HCT116 (cell line): ENCODE measurements at regions not wholly inside any gene's neighbourhood (a gene's known extent, or its start where the extent isn't known, plus 50 kb on each side); places are given as distances from the start of the nearest gene placed in this dataset.

ENCODE experiments used
- ATAC-seq: fragments of 200-7000 bp; cut with Tn5 transposase; 2 replicates; pipeline ENCODE4 v1.9.1; 2020; ENCODE audit warnings: mild to moderate bottlenecking, moderate library complexity
- BruUV-seq: library from RNA; stranded (reverse); fragments of 400-500 nt; replicated peaks from 2 replicates; lab custom pipeline; 2021; lab: Mats Ljungman, UMichigan
- CTCF ChIA-PET: fragments of 300-600 bp; sonication (Branson Sonifier 250); formaldehyde crosslinking; loops from one replicate; lab custom pipeline; 2021; ENCODE audit warnings: antibody characterized with exemption; lab: Charles Lee
- POLR2A ChIA-PET: fragments of 300-600, 350-600 bp; sonication (Branson Sonifier 250); formaldehyde crosslinking; loops from one replicate; lab custom pipeline; 2021; ENCODE audit warnings: antibody characterized with exemption; lab: Charles Lee
- RAD21 ChIA-PET, 2 experiments: fragments of 300-600 bp; sonication (Branson Sonifier 250); formaldehyde crosslinking; loops; one replicate each; lab custom pipeline; 2023; ENCODE audit warnings: low total read pairs in 2 of 2; ENCODE audit not compliant: uncharacterized antibody in 2 of 2, unreplicated experiment in 2 of 2, low non-redundant PET in 1 of 2; lab: Charles Lee
- DNase-seq: peaks from one replicate; pipeline ENCODE4 v3.0.0-alpha.2; 2010; ENCODE audit warnings: low read depth, low spot score
- H2AFZ ChIP-seq: fragments of 200-600 bp; shearing (Covaris generic), sonication (generic); 2 replicates; pipeline ENCODE4 v1.6.1; 2017; ENCODE audit warnings: low read depth, mixed run types, mixed read lengths, antibody characterized with exemption, low read length; ENCODE audit not compliant: poor library complexity, severe bottlenecking
- H3K27ac ChIP-seq: 2 replicates; pipeline ENCODE4 v1.5.1; 2012; ENCODE audit warnings: low read depth, low read length
- H3K27me3 ChIP-seq: fragments of 200-600 bp; sonication (generic); 2 replicates; pipeline ENCODE4 v1.6.1; 2016; ENCODE audit warnings: mixed run types, low read length, mixed read lengths; ENCODE audit not compliant: insufficient read depth
- H3K36me3 ChIP-seq, 2 experiments: fragments of 200-500 bp in 1 of 2; fragments of 200-600 bp in 1 of 2; sonication (Bioruptor generic) in 1 of 2; sonication (generic) in 1 of 2; 2 replicates each; pipeline versions ENCODE4 v1.5.1 to v1.6.1; 2014 to 2016; ENCODE audit warnings: low read length in 2 of 2, inconsistent platforms in 1 of 2, mixed read lengths in 1 of 2, mixed run types in 1 of 2; ENCODE audit not compliant: insufficient read depth in 2 of 2, control insufficient read depth in 1 of 2
- H3K4me1 ChIP-seq, 2 experiments: fragments of 200-600 bp in 1 of 2; sonication (generic) in 1 of 2; 2 replicates each; pipeline versions ENCODE4 v1.5.1 to v1.6.1; 2012 to 2017; ENCODE audit warnings: low read length in 2 of 2, inconsistent platforms in 1 of 2, mild to moderate bottlenecking in 1 of 2, mixed read lengths in 1 of 2, mixed run types in 1 of 2, moderate library complexity in 1 of 2; ENCODE audit not compliant: insufficient read depth in 2 of 2, control insufficient read depth in 1 of 2
- H3K4me2 ChIP-seq: fragments of 200-600 bp; sonication (generic); 2 replicates; pipeline ENCODE4 v1.6.1; 2017; ENCODE audit warnings: mixed run types, low read length, mixed read lengths
- H3K4me3 ChIP-seq, 2 experiments: fragments of 200-600 bp in 1 of 2; sonication (generic) in 1 of 2; replicated peaks in 1 of 2; 2 replicates each; pipeline ENCODE4 v1.5.1; 2011 to 2016; ENCODE audit warnings: low read length in 2 of 2, control low read depth in 1 of 2, low read depth in 1 of 2, mild to moderate bottlenecking in 1 of 2, mixed read lengths in 1 of 2, mixed run types in 1 of 2
- H3K79me2 ChIP-seq: fragments of 200-600 bp; sonication (generic); 2 replicates; pipeline ENCODE4 v1.6.1; 2017; ENCODE audit warnings: mild to moderate bottlenecking, mixed run types, low read length, moderate library complexity, mixed read lengths; ENCODE audit not compliant: insufficient read depth
- H3K9ac ChIP-seq: fragments of 200-600 bp; sonication (generic); 2 replicates; pipeline ENCODE4 v1.6.1; 2016; ENCODE audit warnings: low read length, mixed read lengths
- H3K9me2 ChIP-seq: fragments of 200-600 bp; sonication (generic), shearing (Covaris generic); 2 replicates; pipeline ENCODE4 v1.6.1; 2017; ENCODE audit warnings: mixed run types, mild to moderate bottlenecking, moderate library complexity; ENCODE audit not compliant: insufficient read depth
- H3K9me3 ChIP-seq, 2 experiments: fragments of 200-500 bp in 1 of 2; fragments of 200-600 bp in 1 of 2; sonication (Bioruptor generic) in 1 of 2; sonication (generic) in 1 of 2; 2 replicates each; pipeline ENCODE4 v1.6.1; 2014 to 2017; ENCODE audit warnings: low read length in 2 of 2, mixed read lengths in 2 of 2, inconsistent platforms in 1 of 2, low read depth in 1 of 2, mild to moderate bottlenecking in 1 of 2, mixed run types in 1 of 2, moderate library complexity in 1 of 2; ENCODE audit not compliant: control insufficient read depth in 1 of 2, insufficient read depth in 1 of 2
- H4K20me1 ChIP-seq: fragments of 200-600 bp; sonication (generic), shearing (Covaris generic); 2 replicates; pipeline ENCODE4 v1.6.1; 2017; ENCODE audit warnings: mixed run types, mild to moderate bottlenecking, moderate library complexity; ENCODE audit not compliant: insufficient read depth
- CEBPB ChIP-seq: IDR thresholded peaks from 2 replicates; pipeline ENCODE4 v1.6.1; 2012; ENCODE audit warnings: low read depth
- ELF1 ChIP-seq: IDR thresholded peaks from 2 replicates; pipeline ENCODE4 v1.6.1; 2012; ENCODE audit warnings: low read depth, borderline replicate concordance
- EZH2 ChIP-seq: fragments of 200-600 bp; sonication (generic); IDR thresholded peaks from 2 replicates; pipeline ENCODE4 v1.6.1; 2017; ENCODE audit warnings: antibody characterized with exemption, mixed run types
- FOSL1 ChIP-seq: IDR thresholded peaks from 2 replicates; pipeline ENCODE4 v1.6.1; 2012; ENCODE audit warnings: low read depth
- POLR2A ChIP-seq: IDR thresholded peaks from 2 replicates; pipeline ENCODE4 v1.7.0; 2011; ENCODE audit warnings: borderline replicate concordance; ENCODE audit not compliant: insufficient read depth, insufficient read length; ENCODE audit errors: extremely low read depth
- SRF ChIP-seq: IDR thresholded peaks from 2 replicates; pipeline ENCODE4 v1.6.1; 2012; ENCODE audit warnings: low read depth
- TCF7L2 ChIP-seq: IDR thresholded peaks from 2 replicates; pipeline ENCODE4 v1.7.0; 2011; ENCODE audit warnings: borderline replicate concordance, inconsistent platforms; ENCODE audit not compliant: insufficient read depth, insufficient read length; ENCODE audit errors: extremely low read depth
- YY1 ChIP-seq: IDR thresholded peaks from 2 replicates; pipeline ENCODE4 v1.6.1; 2011; ENCODE audit warnings: low read length, low read depth, moderate library complexity, mild to moderate bottlenecking; ENCODE audit not compliant: insufficient replicate concordance; ENCODE audit errors: extremely low read depth
- ZFX ChIP-seq: fragments of 450-650 bp; IDR thresholded peaks from 2 replicates; pipeline ENCODE4 v1.6.1; 2017
- ZNF274 ChIP-seq: fragments of 200-500 bp; sonication (Bioruptor generic); IDR thresholded peaks from 2 replicates; pipeline ENCODE4 v1.6.1; 2014; ENCODE audit warnings: mild to moderate bottlenecking, low read depth, low read length, inconsistent platforms
- intact Hi-C: fragments of 100-400 bp; cut with micrococcal nuclease; formaldehyde crosslinking; loops from 2 replicates; pipeline ENCODE4 v1.10.0; 2022
- TF ChIP-seq, protein P1 (sequence below): IDR thresholded peaks from 2 replicates; pipeline ENCODE4 v1.6.1; 2011; ENCODE audit warnings: mild to moderate bottlenecking, low read length, moderate library complexity; ENCODE audit not compliant: insufficient replicate concordance; ENCODE audit errors: extremely low read depth
- TF ChIP-seq, protein P2 (sequence below), 3 experiments: fragments of 200-600 bp in 1 of 3; sonication (generic) in 1 of 3; IDR thresholded peaks in 2 of 3; conservative IDR thresholded peaks in 1 of 3; 2 replicates each; pipeline ENCODE4 v1.5.1; 2012 to 2017; ENCODE audit warnings: low read depth in 2 of 3, low read length in 2 of 3, antibody characterized with exemption in 1 of 3, borderline replicate concordance in 1 of 3, control low read depth in 1 of 3, mild to moderate bottlenecking in 1 of 3, mixed read lengths in 1 of 3, mixed run types in 1 of 3, moderate library complexity in 1 of 3; ENCODE audit not compliant: insufficient read depth in 1 of 3
- TF ChIP-seq, protein P3 (sequence below): IDR thresholded peaks from 2 replicates; pipeline ENCODE4 v1.6.1; 2012

DNA sequence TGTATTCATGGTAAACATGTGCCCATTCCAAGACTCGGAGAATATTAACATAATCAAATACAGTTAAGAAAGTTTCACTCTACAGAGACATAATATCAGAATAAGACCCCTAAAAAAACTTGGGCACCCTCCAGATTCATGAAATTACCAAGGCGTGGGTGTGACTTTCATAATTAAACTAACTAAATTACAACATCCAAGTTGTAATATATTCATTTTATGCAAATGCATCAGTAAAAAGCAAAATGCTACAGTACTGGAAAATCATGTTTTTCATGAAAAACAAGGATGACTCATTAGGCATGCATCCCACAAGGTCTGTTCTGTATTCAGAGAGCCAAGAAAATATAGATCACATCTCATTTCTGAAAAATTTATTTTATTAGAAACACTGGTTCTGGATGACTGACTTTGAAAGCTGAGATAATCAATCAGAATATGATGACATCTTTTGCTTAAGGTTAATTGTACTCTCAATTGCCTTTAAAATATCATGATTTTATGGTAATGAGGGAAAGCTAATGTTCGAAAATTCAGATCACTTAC lies 248.8 kb upstream of the SMIM30 start:
- Histone ChIP-seq H3K4me3 (no peak overlapping the region), H3K36me3 (no peaks in the 10 kb centered on the region), H2AFZ (no peak overlapping the region), H3K9ac (no peak overlapping the region), H3K9me3 (no peaks in the 10 kb centered on the region), H3K27ac (no peak overlapping the region), H3K27me3 (no peaks in the 10 kb centered on the region), H4K20me1 (no peaks in the 10 kb centered on the region), H3K9me2 (no peaks in the 10 kb centered on the region), H3K4me2 (no peak overlapping the region), H3K4me1 (no peaks in the 10 kb centered on the region), H3K79me2 (no peaks in the 10 kb centered on the region)
- TF ChIP-seq ZFX (no peak), ZNF274 (no peak), SRF (no peak), CEBPB (no peak), ELF1 (no peak), TCF7L2 (no peak)
- TF ChIP-seq, protein P1, sequence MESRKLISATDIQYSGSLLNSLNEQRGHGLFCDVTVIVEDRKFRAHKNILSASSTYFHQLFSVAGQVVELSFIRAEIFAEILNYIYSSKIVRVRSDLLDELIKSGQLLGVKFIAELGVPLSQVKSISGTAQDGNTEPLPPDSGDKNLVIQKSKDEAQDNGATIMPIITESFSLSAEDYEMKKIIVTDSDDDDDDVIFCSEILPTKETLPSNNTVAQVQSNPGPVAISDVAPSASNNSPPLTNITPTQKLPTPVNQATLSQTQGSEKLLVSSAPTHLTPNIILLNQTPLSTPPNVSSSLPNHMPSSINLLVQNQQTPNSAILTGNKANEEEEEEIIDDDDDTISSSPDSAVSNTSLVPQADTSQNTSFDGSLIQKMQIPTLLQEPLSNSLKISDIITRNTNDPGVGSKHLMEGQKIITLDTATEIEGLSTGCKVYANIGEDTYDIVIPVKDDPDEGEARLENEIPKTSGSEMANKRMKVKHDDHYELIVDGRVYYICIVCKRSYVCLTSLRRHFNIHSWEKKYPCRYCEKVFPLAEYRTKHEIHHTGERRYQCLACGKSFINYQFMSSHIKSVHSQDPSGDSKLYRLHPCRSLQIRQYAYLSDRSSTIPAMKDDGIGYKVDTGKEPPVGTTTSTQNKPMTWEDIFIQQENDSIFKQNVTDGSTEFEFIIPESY, result no peak
- ATAC-seq, result no peak
- no peak for DNase-seq
- no TSS peak for BruUV-seq
- ChIA-PET POLR2A (no interaction called here), RAD21 (no interaction called here), CTCF (no interaction called here)
- intact Hi-C loops, result no loop called here

DNA sequence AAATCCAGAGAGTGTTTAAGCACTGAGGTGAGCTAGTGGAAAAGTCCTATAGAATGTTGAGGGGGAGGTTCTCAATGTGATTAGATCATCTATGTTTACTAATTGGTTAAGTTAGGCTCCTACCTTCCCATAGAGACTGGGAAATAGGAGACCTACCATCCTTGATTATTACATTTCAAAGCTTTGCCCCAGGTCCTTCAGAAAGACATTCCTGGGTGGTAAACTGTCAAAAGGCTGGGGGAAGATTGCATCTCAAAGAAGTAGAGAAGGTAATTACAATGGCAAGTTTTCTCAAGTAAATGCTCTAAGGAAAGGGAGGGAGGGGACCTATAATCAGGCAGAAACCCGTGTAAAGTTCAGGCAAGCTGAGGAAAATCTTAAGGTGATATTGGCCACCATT lies 247.8 kb upstream of the SMIM30 start:
- Histone ChIP-seq H3K9me2 (no peaks in the 10 kb centered on the region), H3K9me3 (no peaks in the 10 kb centered on the region), H4K20me1 (no peaks in the 10 kb centered on the region), H3K27me3 (no peaks in the 10 kb centered on the region), H3K36me3 (no peaks in the 10 kb centered on the region), H3K9ac (no peak overlapping the region), H3K4me1 (no peaks in the 10 kb centered on the region), H3K27ac (no peak overlapping the region), H3K79me2 (no peaks in the 10 kb centered on the region), H3K4me2 (no peak overlapping the region), H3K4me3 (no peak overlapping the region), H2AFZ (no peak overlapping the region)
- ChIA-PET CTCF (no interaction called here), RAD21 (no interaction called here), POLR2A (no interaction called here)
- ATAC-seq, result no peak
- no peak for DNase-seq
- intact Hi-C loops, result no loop called here
- BruUV-seq, result no TSS peak
- no peak for TF ChIP-seq ZFX
- TF ChIP-seq, protein P2, sequence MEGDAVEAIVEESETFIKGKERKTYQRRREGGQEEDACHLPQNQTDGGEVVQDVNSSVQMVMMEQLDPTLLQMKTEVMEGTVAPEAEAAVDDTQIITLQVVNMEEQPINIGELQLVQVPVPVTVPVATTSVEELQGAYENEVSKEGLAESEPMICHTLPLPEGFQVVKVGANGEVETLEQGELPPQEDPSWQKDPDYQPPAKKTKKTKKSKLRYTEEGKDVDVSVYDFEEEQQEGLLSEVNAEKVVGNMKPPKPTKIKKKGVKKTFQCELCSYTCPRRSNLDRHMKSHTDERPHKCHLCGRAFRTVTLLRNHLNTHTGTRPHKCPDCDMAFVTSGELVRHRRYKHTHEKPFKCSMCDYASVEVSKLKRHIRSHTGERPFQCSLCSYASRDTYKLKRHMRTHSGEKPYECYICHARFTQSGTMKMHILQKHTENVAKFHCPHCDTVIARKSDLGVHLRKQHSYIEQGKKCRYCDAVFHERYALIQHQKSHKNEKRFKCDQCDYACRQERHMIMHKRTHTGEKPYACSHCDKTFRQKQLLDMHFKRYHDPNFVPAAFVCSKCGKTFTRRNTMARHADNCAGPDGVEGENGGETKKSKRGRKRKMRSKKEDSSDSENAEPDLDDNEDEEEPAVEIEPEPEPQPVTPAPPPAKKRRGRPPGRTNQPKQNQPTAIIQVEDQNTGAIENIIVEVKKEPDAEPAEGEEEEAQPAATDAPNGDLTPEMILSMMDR (IDR thresholded peaks at IDR 0.05 in 2 of 3, conservative IDR thresholded peaks at IDR 0.05 in 1 of 3; ENCODE audit: borderline replicate concordance in 1 of 3, insufficient read depth in 1 of 3, low read depth in 2 of 3, low read length in 2 of 3), result no peak
- no peak for TF ChIP-seq EZH2
- TF ChIP-seq YY1, result no peak
- TF ChIP-seq POLR2A, result no peak
- TF ChIP-seq, protein P3, sequence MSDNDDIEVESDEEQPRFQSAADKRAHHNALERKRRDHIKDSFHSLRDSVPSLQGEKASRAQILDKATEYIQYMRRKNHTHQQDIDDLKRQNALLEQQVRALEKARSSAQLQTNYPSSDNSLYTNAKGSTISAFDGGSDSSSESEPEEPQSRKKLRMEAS, result no peak
- no peak for TF ChIP-seq FOSL1
- TF ChIP-seq, protein P1, result no peak
- no peak for TF ChIP-seq SRF
